ENCODE measurements at regions not wholly inside any gene's neighbourhood (a gene's known extent, or its start where the extent isn't known, plus 50 kb on each side); places are given as distances from the start of the nearest gene placed in this dataset.

DNA sequence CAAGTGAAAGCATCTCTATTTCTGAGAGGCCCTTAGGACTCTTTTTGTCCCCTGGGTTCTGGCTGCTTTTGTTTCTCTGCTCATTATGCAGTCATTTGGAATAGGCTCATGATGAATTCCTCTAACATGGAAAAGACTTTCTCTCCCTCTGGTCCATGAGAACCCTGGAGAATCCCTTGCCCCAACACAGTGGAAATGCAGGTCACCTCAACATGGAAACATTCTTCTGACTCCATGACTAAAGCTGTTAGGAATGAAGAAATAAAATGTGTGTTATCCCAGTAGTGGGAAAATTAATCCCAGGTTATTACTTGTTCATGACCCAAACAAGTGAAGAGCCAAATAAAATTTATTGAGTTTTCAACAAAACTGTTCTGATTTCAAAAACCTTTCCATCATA, 458.6 kb downstream of the EPM2A start:
- TF ChIP-seq, protein P1, sequence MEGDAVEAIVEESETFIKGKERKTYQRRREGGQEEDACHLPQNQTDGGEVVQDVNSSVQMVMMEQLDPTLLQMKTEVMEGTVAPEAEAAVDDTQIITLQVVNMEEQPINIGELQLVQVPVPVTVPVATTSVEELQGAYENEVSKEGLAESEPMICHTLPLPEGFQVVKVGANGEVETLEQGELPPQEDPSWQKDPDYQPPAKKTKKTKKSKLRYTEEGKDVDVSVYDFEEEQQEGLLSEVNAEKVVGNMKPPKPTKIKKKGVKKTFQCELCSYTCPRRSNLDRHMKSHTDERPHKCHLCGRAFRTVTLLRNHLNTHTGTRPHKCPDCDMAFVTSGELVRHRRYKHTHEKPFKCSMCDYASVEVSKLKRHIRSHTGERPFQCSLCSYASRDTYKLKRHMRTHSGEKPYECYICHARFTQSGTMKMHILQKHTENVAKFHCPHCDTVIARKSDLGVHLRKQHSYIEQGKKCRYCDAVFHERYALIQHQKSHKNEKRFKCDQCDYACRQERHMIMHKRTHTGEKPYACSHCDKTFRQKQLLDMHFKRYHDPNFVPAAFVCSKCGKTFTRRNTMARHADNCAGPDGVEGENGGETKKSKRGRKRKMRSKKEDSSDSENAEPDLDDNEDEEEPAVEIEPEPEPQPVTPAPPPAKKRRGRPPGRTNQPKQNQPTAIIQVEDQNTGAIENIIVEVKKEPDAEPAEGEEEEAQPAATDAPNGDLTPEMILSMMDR (IDR thresholded peaks at IDR 0.05; ENCODE audit: low read depth, low read length, missing input control) = no peak
- TF ChIP-seq, protein P2, sequence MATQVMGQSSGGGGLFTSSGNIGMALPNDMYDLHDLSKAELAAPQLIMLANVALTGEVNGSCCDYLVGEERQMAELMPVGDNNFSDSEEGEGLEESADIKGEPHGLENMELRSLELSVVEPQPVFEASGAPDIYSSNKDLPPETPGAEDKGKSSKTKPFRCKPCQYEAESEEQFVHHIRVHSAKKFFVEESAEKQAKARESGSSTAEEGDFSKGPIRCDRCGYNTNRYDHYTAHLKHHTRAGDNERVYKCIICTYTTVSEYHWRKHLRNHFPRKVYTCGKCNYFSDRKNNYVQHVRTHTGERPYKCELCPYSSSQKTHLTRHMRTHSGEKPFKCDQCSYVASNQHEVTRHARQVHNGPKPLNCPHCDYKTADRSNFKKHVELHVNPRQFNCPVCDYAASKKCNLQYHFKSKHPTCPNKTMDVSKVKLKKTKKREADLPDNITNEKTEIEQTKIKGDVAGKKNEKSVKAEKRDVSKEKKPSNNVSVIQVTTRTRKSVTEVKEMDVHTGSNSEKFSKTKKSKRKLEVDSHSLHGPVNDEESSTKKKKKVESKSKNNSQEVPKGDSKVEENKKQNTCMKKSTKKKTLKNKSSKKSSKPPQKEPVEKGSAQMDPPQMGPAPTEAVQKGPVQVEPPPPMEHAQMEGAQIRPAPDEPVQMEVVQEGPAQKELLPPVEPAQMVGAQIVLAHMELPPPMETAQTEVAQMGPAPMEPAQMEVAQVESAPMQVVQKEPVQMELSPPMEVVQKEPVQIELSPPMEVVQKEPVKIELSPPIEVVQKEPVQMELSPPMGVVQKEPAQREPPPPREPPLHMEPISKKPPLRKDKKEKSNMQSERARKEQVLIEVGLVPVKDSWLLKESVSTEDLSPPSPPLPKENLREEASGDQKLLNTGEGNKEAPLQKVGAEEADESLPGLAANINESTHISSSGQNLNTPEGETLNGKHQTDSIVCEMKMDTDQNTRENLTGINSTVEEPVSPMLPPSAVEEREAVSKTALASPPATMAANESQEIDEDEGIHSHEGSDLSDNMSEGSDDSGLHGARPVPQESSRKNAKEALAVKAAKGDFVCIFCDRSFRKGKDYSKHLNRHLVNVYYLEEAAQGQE (IDR thresholded peaks at IDR 0.05) = no peak
- no peak for TF ChIP-seq HNF4A (conservative IDR thresholded peaks at IDR 0.05)
- no peak for TF ChIP-seq RXRA (IDR thresholded peaks at IDR 0.05)
- TF ChIP-seq, protein P3, sequence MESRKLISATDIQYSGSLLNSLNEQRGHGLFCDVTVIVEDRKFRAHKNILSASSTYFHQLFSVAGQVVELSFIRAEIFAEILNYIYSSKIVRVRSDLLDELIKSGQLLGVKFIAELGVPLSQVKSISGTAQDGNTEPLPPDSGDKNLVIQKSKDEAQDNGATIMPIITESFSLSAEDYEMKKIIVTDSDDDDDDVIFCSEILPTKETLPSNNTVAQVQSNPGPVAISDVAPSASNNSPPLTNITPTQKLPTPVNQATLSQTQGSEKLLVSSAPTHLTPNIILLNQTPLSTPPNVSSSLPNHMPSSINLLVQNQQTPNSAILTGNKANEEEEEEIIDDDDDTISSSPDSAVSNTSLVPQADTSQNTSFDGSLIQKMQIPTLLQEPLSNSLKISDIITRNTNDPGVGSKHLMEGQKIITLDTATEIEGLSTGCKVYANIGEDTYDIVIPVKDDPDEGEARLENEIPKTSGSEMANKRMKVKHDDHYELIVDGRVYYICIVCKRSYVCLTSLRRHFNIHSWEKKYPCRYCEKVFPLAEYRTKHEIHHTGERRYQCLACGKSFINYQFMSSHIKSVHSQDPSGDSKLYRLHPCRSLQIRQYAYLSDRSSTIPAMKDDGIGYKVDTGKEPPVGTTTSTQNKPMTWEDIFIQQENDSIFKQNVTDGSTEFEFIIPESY (IDR thresholded peaks at IDR 0.05) = no peak
- TF ChIP-seq HNF4G (IDR thresholded peaks at IDR 0.05) = no peak
- no peak for TF ChIP-seq JUND (IDR thresholded peaks at IDR 0.05)
- TF ChIP-seq GABPA (IDR thresholded peaks at IDR 0.05 in 1 of 2, conservative IDR thresholded peaks at IDR 0.05 in 1 of 2) = no peak
- TF ChIP-seq FOXA1 (IDR thresholded peaks at IDR 0.05) = no peak

Data from liver (tissue), 3 donors.